Retinal pigment epithelial cell (primary cell): ENCODE measurements at regions not wholly inside any gene's neighbourhood (a gene's known extent, or its start where the extent isn't known, plus 50 kb on each side); places are given as distances from the start of the nearest gene placed in this dataset.

Experiments
- DNase-seq: peaks from one replicate; pipeline ENCODE4 v3.0.0-alpha.2; 2010; ENCODE audit warnings: low read depth
- H3K4me3 ChIP-seq: 2 replicates; pipeline ENCODE4 v1.5.1; 2011; ENCODE audit warnings: mild to moderate bottlenecking, low read length, control low read depth, moderate library complexity
- TF ChIP-seq, protein P1 (sequence below): conservative IDR thresholded peaks from 2 replicates; pipeline ENCODE4 v1.5.1; 2011; ENCODE audit warnings: low read depth, low read length, control low read depth, inconsistent platforms

GRCh38 chr4:169818063-169818679 is 60.4 kb upstream of the HPF1 start:
- no peak for DNase-seq
- H3K4me3 ChIP-seq = no peak overlapping the region
- TF ChIP-seq, protein P1, sequence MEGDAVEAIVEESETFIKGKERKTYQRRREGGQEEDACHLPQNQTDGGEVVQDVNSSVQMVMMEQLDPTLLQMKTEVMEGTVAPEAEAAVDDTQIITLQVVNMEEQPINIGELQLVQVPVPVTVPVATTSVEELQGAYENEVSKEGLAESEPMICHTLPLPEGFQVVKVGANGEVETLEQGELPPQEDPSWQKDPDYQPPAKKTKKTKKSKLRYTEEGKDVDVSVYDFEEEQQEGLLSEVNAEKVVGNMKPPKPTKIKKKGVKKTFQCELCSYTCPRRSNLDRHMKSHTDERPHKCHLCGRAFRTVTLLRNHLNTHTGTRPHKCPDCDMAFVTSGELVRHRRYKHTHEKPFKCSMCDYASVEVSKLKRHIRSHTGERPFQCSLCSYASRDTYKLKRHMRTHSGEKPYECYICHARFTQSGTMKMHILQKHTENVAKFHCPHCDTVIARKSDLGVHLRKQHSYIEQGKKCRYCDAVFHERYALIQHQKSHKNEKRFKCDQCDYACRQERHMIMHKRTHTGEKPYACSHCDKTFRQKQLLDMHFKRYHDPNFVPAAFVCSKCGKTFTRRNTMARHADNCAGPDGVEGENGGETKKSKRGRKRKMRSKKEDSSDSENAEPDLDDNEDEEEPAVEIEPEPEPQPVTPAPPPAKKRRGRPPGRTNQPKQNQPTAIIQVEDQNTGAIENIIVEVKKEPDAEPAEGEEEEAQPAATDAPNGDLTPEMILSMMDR = no peak

GRCh38 chr4:169815606-169816005 is 57.9 kb upstream of the HPF1 start:
- H3K4me3 ChIP-seq = no peak overlapping the region
- TF ChIP-seq, protein P1 = no peak
- no peak for DNase-seq

- no peak for DNase-seq
- TF ChIP-seq, protein P1 = no peak
Measured at GRCh38 chr4:169811476-169811875, 53.7 kb upstream of the HPF1 start.

GRCh38 chr4:169810325-169811323 is 52.9 kb upstream of the HPF1 start:
- no peak overlapping the region for H3K4me3 ChIP-seq
- peak; percentile 61 for DNase-seq
- TF ChIP-seq, protein P1 = peak; percentile 86

More at GRCh38 chr4:169811476-169811875, 53.7 kb upstream of the HPF1 start:
- H3K4me3 ChIP-seq = no peak overlapping the region

- TF ChIP-seq, protein P1 = no peak
- no peak for DNase-seq
- H3K4me3 ChIP-seq = no peak overlapping the region
Measured at GRCh38 chr4:169807934-169808509, 50.3 kb upstream of the HPF1 start.
